GM12875 (cell line): ENCODE measurements at regions not wholly inside any gene's neighbourhood (a gene's known extent, or its start where the extent isn't known, plus 50 kb on each side); places are given as distances from the start of the nearest gene placed in this dataset.

Experiments
- H3K4me3 ChIP-seq: one replicate; pipeline ENCODE4 v1.5.1; 2011; ENCODE audit warnings: low read depth, low read length, control low read depth
- CTCF ChIP-seq: IDR thresholded peaks from 2 replicates; pipeline ENCODE4 v1.5.1; 2011; ENCODE audit warnings: low read depth, mild to moderate bottlenecking, control low read depth, inconsistent platforms, low read length, moderate library complexity, borderline replicate concordance; ENCODE audit not compliant: insufficient read depth

- no peak for TF ChIP-seq CTCF
- H3K4me3 ChIP-seq: no peak overlapping the region
These were observed 251.5 kb downstream of the COX7C start for GRCh38 chr5:86869268-86869667.

GRCh38 chr5:86875539-86875938 lies 257.8 kb downstream of the COX7C start:
- no peak for TF ChIP-seq CTCF
- no peak overlapping the region for H3K4me3 ChIP-seq

GRCh38 chr5:86878250-86878649 lies 260.5 kb downstream of the COX7C start:
- TF ChIP-seq CTCF: no peak
- H3K4me3 ChIP-seq: no peak overlapping the region

- no peak overlapping the region for H3K4me3 ChIP-seq
- no peak for TF ChIP-seq CTCF
These were observed 261.3 kb downstream of the COX7C start for GRCh38 chr5:86879086-86879485.

GRCh38 chr5:86880344-86880743 lies 262.6 kb downstream of the COX7C start:
- no peak for TF ChIP-seq CTCF
- no peak overlapping the region for H3K4me3 ChIP-seq

- no peak overlapping the region for H3K4me3 ChIP-seq
These were observed 263.2 kb downstream of the COX7C start for GRCh38 chr5:86880785-86881492.

More at GRCh38 chr5:86880785-86881492, 263.2 kb downstream of the COX7C start:
- TF ChIP-seq CTCF: peak; percentile 64; the same call in 1 of the 2 replicates
